ENCODE measurements at regions not wholly inside any gene's neighbourhood (a gene's known extent, or its start where the extent isn't known, plus 50 kb on each side); places are given as distances from the start of the nearest gene placed in this dataset.

- in situ Hi-C loops (cut with HindIII; ENCODE audit: low pct_unique_long_range_greater_than_20kb, low sequenced_read_pairs) = no loop called here
- peak; percentile 55 for DNase-seq (ENCODE audit: low read depth, low spot score)
Observed at GRCh38 chr15:62976301-62976881, 66.2 kb upstream of the TPM1 start.

GRCh38 chr15:62977952-62978811 is 64.4 kb upstream of the TPM1 start:
- in situ Hi-C loops (cut with HindIII; ENCODE audit: low pct_unique_long_range_greater_than_20kb, low sequenced_read_pairs) = no loop called here
- peak; percentile 14 for DNase-seq (ENCODE audit: low read depth, low spot score)

GRCh38 chr15:62979252-62979651 is 63.3 kb upstream of the TPM1 start:
- no peak for DNase-seq (ENCODE audit: low read depth, low spot score)
- in situ Hi-C loops (cut with HindIII; ENCODE audit: low pct_unique_long_range_greater_than_20kb, low sequenced_read_pairs) = no loop called here

- in situ Hi-C loops (cut with HindIII; ENCODE audit: low pct_unique_long_range_greater_than_20kb, low sequenced_read_pairs) = no loop called here
- DNase-seq (ENCODE audit: low read depth, low spot score) = no peak
Observed at GRCh38 chr15:62981071-62981470, 61.5 kb upstream of the TPM1 start.

- in situ Hi-C loops (cut with HindIII; ENCODE audit: low pct_unique_long_range_greater_than_20kb, low sequenced_read_pairs) = no loop called here
- no peak for DNase-seq (ENCODE audit: low read depth, low spot score)
Observed at GRCh38 chr15:62983956-62984355, 58.6 kb upstream of the TPM1 start.

GRCh38 chr15:62985768-62986167 is 56.8 kb upstream of the TPM1 start:
- no peak for DNase-seq (ENCODE audit: low read depth, low spot score)
- in situ Hi-C loops (cut with HindIII; ENCODE audit: low pct_unique_long_range_greater_than_20kb, low sequenced_read_pairs) = no loop called here

GRCh38 chr15:62986948-62987347 is 55.6 kb upstream of the TPM1 start:
- DNase-seq (ENCODE audit: low read depth, low spot score) = no peak
- in situ Hi-C loops (cut with HindIII; ENCODE audit: low pct_unique_long_range_greater_than_20kb, low sequenced_read_pairs) = no loop called here

GRCh38 chr15:62988701-62989100 is 53.8 kb upstream of the TPM1 start:
- in situ Hi-C loops (cut with HindIII; ENCODE audit: low pct_unique_long_range_greater_than_20kb, low sequenced_read_pairs) = no loop called here
- no peak for DNase-seq (ENCODE audit: low read depth, low spot score)

- in situ Hi-C loops (cut with HindIII; ENCODE audit: low pct_unique_long_range_greater_than_20kb, low sequenced_read_pairs) = no loop called here
- DNase-seq (ENCODE audit: low read depth, low spot score) = no peak
Observed at GRCh38 chr15:62989366-62990055, 53.0 kb upstream of the TPM1 start.

GRCh38 chr15:62991698-62992097 is 50.8 kb upstream of the TPM1 start:
- DNase-seq (ENCODE audit: low read depth, low spot score) = no peak
- in situ Hi-C loops (cut with HindIII; ENCODE audit: low pct_unique_long_range_greater_than_20kb, low sequenced_read_pairs) = no loop called here

- in situ Hi-C loops (cut with HindIII; ENCODE audit: low pct_unique_long_range_greater_than_20kb, low sequenced_read_pairs) = no loop called here
- no peak for DNase-seq (ENCODE audit: low read depth, low spot score)
Observed at GRCh38 chr15:62992302-62992701, 50.2 kb upstream of the TPM1 start.

Small RNA genes in the stretch of these regions (small RNA-seq; reads per million reads assigned to genes)
- 0 to 0.14 reads per million in 2 experiments for gene MIR190A
- gene MIR6085 = 0 reads per million in 2 experiments
- gene MIR8067 = 0 reads per million in 2 experiments
- 0 reads per million in 2 experiments for gene RF00017

Data from SK-MEL-5 (cell line).